Neural progenitor cell (in vitro differentiated cells): ENCODE measurements at regions not wholly inside any gene's neighbourhood (a gene's known extent, or its start where the extent isn't known, plus 50 kb on each side); places are given as distances from the start of the nearest gene placed in this dataset.

ENCODE experiments used
- DNase-seq: peaks from one replicate; pipeline ENCODE4 v3.0.0-alpha.2; 2016; ENCODE audit warnings: low spot score
- H2AFZ ChIP-seq: fragments of 200-600 bp; sonication (generic); replicated peaks from 2 replicates; pipeline ENCODE4 v1.6.1; 2016; ENCODE audit warnings: antibody characterized with exemption
- H3F3A ChIP-seq: fragments of 200-600 bp; sonication (generic); 2 replicates; pipeline ENCODE4 v1.6.1; 2016; ENCODE audit warnings: antibody characterized with exemption, low read depth
- H3K27ac ChIP-seq: fragments of 200-600 bp; sonication (generic); 2 replicates; pipeline ENCODE4 v1.5.1; 2016; ENCODE audit warnings: mild to moderate bottlenecking
- H3K27me3 ChIP-seq: fragments of 200-600 bp; sonication (generic); 2 replicates; pipeline ENCODE4 v1.6.1; 2016; ENCODE audit warnings: mild to moderate bottlenecking, moderate library complexity
- H3K36me3 ChIP-seq: fragments of 200-600 bp; sonication (generic); 2 replicates; pipeline ENCODE4 v1.5.1; 2016
- H3K4me1 ChIP-seq: fragments of 200-600 bp; sonication (generic); 2 replicates; pipeline ENCODE4 v1.6.1; 2016; ENCODE audit warnings: mixed run types
- H3K4me2 ChIP-seq: fragments of 200-600 bp; sonication (generic); 2 replicates; pipeline ENCODE4 v1.6.1; 2016
- H3K4me3 ChIP-seq: fragments of 200-600 bp; sonication (generic); 2 replicates; pipeline ENCODE4 v1.5.1; 2016
- H3K79me2 ChIP-seq: fragments of 200-600 bp; sonication (generic); 2 replicates; pipeline ENCODE4 v1.6.1; 2016; ENCODE audit warnings: low read depth
- H3K9ac ChIP-seq: fragments of 200-600 bp; sonication (generic); 2 replicates; pipeline ENCODE4 v1.6.1; 2016
- H3K9me3 ChIP-seq: fragments of 200-600 bp; sonication (generic); 2 replicates; pipeline ENCODE4 v1.5.1; 2016; ENCODE audit warnings: low read depth
- H4K20me1 ChIP-seq: fragments of 200-600 bp; sonication (generic); 2 replicates; pipeline ENCODE4 v1.6.1; 2016; ENCODE audit warnings: low read depth
- H3K27ac Mint-ChIP-seq: 3 replicates; pipeline ENCODE4 v1.8.0; 2021; ENCODE audit warnings: mixed read lengths
- H3K27me3 Mint-ChIP-seq: 2 replicates; pipeline ENCODE4 v1.8.0; 2022; ENCODE audit warnings: low read depth, mild to moderate bottlenecking, inconsistent platforms, moderate library complexity, mixed read lengths; ENCODE audit not compliant: insufficient read depth
- H3K36me3 Mint-ChIP-seq: 3 replicates; pipeline ENCODE4 v1.8.0; 2021; ENCODE audit warnings: mixed read lengths
- H3K4me1 Mint-ChIP-seq: 3 replicates; pipeline ENCODE4 v1.8.0; 2021; ENCODE audit warnings: mixed read lengths
- H3K4me3 Mint-ChIP-seq: 3 replicates; pipeline ENCODE4 v1.8.0; 2021; ENCODE audit warnings: mild to moderate bottlenecking, moderate library complexity, mixed read lengths
- H3K9me3 Mint-ChIP-seq: 3 replicates; pipeline ENCODE4 v1.8.0; 2020; ENCODE audit warnings: mixed read lengths
- EZH2 ChIP-seq: fragments of 200-600 bp; sonication (generic); IDR thresholded peaks from 2 replicates; pipeline ENCODE4 v1.6.1; 2017; ENCODE audit warnings: antibody characterized with exemption, mild to moderate bottlenecking, moderate library complexity
- EZH2phosphoT487 ChIP-seq: fragments of 200-600 bp; sonication (generic); IDR thresholded peaks from 2 replicates; pipeline ENCODE4 v1.6.1; 2017; ENCODE audit warnings: antibody characterized with exemption
- TF ChIP-seq, protein P1 (sequence below): fragments of 200-600 bp; sonication (generic); IDR thresholded peaks from 2 replicates; pipeline ENCODE4 v1.5.1; 2017; ENCODE audit warnings: antibody characterized with exemption, mild to moderate bottlenecking

- Histone ChIP-seq H2AFZ (no peak overlapping the region), H4K20me1 (no peaks in the 10 kb centered on the region), H3K27me3 (no peaks in the 10 kb centered on the region), H3K4me3 (no peak overlapping the region), H3K9me3 (peaks cover 4% of the 10 kb centered on the region), H3K27ac (no peak overlapping the region), H3K36me3 (no peaks in the 10 kb centered on the region), H3K79me2 (no peaks in the 10 kb centered on the region), H3K4me1 (peaks cover 18% of the 10 kb centered on the region), H3K9ac (no peak overlapping the region), H3K4me2 (no peak overlapping the region), H3F3A (peaks cover 11% of the 10 kb centered on the region)
- no peak for DNase-seq
- H3K27ac Mint-ChIP-seq, result no peak overlapping the region
- no peaks in the 10 kb centered on the region for H3K9me3 Mint-ChIP-seq
- H3K4me3 Mint-ChIP-seq, result no peak overlapping the region
- H3K4me1 Mint-ChIP-seq, result no peaks in the 10 kb centered on the region
- H3K27me3 Mint-ChIP-seq, result no peaks in the 10 kb centered on the region
- no peaks in the 10 kb centered on the region for H3K36me3 Mint-ChIP-seq
- no peak for TF ChIP-seq EZH2
- no peak for TF ChIP-seq EZH2phosphoT487
- TF ChIP-seq, protein P1, sequence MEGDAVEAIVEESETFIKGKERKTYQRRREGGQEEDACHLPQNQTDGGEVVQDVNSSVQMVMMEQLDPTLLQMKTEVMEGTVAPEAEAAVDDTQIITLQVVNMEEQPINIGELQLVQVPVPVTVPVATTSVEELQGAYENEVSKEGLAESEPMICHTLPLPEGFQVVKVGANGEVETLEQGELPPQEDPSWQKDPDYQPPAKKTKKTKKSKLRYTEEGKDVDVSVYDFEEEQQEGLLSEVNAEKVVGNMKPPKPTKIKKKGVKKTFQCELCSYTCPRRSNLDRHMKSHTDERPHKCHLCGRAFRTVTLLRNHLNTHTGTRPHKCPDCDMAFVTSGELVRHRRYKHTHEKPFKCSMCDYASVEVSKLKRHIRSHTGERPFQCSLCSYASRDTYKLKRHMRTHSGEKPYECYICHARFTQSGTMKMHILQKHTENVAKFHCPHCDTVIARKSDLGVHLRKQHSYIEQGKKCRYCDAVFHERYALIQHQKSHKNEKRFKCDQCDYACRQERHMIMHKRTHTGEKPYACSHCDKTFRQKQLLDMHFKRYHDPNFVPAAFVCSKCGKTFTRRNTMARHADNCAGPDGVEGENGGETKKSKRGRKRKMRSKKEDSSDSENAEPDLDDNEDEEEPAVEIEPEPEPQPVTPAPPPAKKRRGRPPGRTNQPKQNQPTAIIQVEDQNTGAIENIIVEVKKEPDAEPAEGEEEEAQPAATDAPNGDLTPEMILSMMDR, result no peak
Observed at GRCh38 chr5:166331521-166331920, 1959.9 kb upstream of the WWC1 start.

DNA sequence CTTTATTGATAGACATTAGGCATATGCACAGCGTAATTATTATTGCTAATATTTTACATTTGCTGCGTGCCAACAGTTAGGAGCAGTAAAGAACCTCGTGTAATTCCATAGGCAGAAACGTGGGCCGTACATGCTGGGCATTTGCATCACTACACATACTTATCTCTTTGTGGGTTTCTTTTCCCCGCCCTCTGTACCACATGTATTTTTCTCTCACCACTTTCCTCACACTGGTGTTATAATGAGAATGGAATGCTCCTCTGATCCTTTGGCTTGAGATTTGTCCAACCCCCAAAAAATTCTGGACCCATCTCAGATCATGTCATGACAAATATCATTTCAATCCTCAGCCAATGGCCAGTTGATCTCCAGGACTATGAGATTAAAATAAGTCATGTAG, 1952.6 kb upstream of the WWC1 start:
- Histone ChIP-seq H4K20me1 (no peaks in the 10 kb centered on the region), H3K4me1 (peaks cover 10% of the 10 kb centered on the region), H3K4me3 (no peak overlapping the region), H2AFZ (no peak overlapping the region), H3F3A (peaks cover 12% of the 10 kb centered on the region), H3K4me2 (no peak overlapping the region), H3K79me2 (no peaks in the 10 kb centered on the region), H3K36me3 (no peaks in the 10 kb centered on the region), H3K9ac (no peak overlapping the region), H3K9me3 (peaks cover 4% of the 10 kb centered on the region), H3K27ac (no peak overlapping the region), H3K27me3 (no peaks in the 10 kb centered on the region)
- Mint-ChIP-seq H3K27me3 (no peaks in the 10 kb centered on the region), H3K4me1 (peaks cover 16% of the 10 kb centered on the region), H3K9me3 (no peaks in the 10 kb centered on the region), H3K36me3 (no peaks in the 10 kb centered on the region), H3K27ac (no peak overlapping the region), H3K4me3 (no peak overlapping the region)
- no peak for DNase-seq
- TF ChIP-seq EZH2 (no peak), EZH2phosphoT487 (no peak)
- TF ChIP-seq, protein P1, result no peak

DNA sequence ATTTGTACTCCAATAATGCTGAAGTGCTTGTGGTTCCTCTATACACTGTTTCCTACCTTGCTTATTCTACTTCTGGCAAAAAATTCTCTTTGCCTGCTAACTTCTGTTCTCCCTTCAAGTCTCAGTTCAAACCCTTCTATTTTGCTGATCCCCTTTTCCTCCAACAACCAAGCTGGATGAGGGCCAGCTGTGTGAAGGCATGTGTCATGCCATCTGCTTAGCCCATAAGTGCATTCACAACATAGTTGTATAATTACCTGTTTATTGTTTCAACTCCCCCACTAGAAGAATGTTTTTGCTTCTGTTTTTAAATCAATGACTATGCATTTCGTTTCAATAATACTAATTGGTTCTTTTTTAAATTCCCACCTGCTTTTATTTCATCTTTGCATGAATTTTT, 1951.4 kb upstream of the WWC1 start:
- Mint-ChIP-seq H3K27me3 (no peaks in the 10 kb centered on the region), H3K27ac (no peak overlapping the region), H3K36me3 (no peaks in the 10 kb centered on the region), H3K4me3 (no peak overlapping the region), H3K4me1 (peaks cover 26% of the 10 kb centered on the region), H3K9me3 (no peaks in the 10 kb centered on the region)
- no peak for DNase-seq
- peaks cover 12% of the 10 kb centered on the region for H3F3A ChIP-seq
- H3K9me3 ChIP-seq, result peaks cover 4% of the 10 kb centered on the region
- peaks cover 10% of the 10 kb centered on the region for H3K4me1 ChIP-seq
- no peaks in the 10 kb centered on the region for H3K27me3 ChIP-seq
- H3K4me3 ChIP-seq, result no peak overlapping the region
- no peaks in the 10 kb centered on the region for H3K79me2 ChIP-seq
- H3K9ac ChIP-seq, result no peak overlapping the region
- TF ChIP-seq, protein P1, result no peak
- TF ChIP-seq EZH2phosphoT487 (no peak), EZH2 (no peak)
- no peaks in the 10 kb centered on the region for H3K36me3 ChIP-seq
- H2AFZ ChIP-seq, result no peak overlapping the region
- H3K27ac ChIP-seq, result no peak overlapping the region
- H3K4me2 ChIP-seq, result no peak overlapping the region
- H4K20me1 ChIP-seq, result no peaks in the 10 kb centered on the region
